ENCODE measurements at regions not wholly inside any gene's neighbourhood (a gene's known extent, or its start where the extent isn't known, plus 50 kb on each side); places are given as distances from the start of the nearest gene placed in this dataset.

DNA sequence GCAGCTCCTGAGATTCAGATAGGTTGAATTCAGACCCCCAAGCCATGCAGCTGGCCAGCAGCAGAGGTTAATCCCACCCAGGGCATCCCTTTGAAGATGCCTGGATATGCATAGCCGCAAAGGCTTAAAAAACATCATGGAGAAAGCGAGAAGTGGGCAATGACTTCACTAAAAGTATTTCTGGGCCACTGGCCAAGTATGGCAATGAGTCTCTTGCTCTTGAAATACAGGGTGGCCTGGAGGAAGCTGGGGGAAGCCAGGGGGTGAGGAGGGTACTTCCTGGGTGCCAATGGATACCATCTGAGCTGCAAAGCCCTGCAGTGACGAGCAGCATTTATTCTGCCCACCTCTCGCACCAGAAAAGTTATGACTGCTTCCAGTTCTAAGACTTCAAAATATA, 539.3 kb upstream of the TBX3 start:
- TF ChIP-seq ZNF8 (CRISPR knock-in tag; IDR thresholded peaks at IDR 0.05) = no peak
- peak; percentile 13; the same call in 1 of the 2 replicates for TF ChIP-seq ISL1 (CRISPR knock-in tag; IDR thresholded peaks at IDR 0.05)

DNA sequence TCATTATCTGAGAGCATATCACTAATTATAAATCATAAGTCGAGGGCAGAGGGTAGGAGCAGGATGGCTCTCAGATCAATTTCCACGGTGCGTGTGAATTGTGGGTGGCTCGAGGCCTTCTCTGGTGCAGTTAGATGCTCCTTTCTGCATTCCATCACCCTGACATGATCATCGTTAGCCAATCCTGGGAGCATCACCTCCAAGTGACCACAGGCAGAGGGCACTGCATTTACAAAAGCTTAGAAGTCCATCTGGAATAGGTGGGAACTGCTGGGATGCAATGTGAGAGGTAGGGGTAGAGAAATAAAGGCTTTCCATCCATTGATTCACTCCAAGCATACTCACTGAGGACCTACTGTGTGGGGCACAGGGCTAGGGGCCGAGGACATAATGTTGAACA, 538.2 kb upstream of the TBX3 start:
- TF ChIP-seq ZC3H10 (CRISPR knock-in tag; IDR thresholded peaks at IDR 0.05) = no peak
- no peak for TF ChIP-seq CSDC2 (CRISPR knock-in tag; IDR thresholded peaks at IDR 0.05)
- no peak for TF ChIP-seq BACH2 (CRISPR knock-in tag; IDR thresholded peaks at IDR 0.05; ENCODE audit: borderline replicate concordance)
- no peak for TF ChIP-seq ZNF70 (CRISPR knock-in tag; IDR thresholded peaks at IDR 0.05)
- TF ChIP-seq, protein P1, sequence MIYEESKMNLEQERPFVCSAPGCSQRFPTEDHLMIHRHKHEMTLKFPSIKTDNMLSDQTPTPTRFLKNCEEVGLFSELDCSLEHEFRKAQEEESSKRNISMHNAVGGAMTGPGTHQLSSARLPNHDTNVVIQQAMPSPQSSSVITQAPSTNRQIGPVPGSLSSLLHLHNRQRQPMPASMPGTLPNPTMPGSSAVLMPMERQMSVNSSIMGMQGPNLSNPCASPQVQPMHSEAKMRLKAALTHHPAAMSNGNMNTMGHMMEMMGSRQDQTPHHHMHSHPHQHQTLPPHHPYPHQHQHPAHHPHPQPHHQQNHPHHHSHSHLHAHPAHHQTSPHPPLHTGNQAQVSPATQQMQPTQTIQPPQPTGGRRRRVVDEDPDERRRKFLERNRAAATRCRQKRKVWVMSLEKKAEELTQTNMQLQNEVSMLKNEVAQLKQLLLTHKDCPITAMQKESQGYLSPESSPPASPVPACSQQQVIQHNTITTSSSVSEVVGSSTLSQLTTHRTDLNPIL (CRISPR knock-in tag; IDR thresholded peaks at IDR 0.05; ENCODE audit: low read depth) = no peak
- no peak for TF ChIP-seq GLIS3 (CRISPR knock-in tag; IDR thresholded peaks at IDR 0.05)
- no peak for TF ChIP-seq TOX (CRISPR knock-in tag; IDR thresholded peaks at IDR 0.05; ENCODE audit: borderline replicate concordance)
- TF ChIP-seq ZNF565 (CRISPR knock-in tag; conservative IDR thresholded peaks at IDR 0.05; ENCODE audit: low read depth) = no peak
- no peak for TF ChIP-seq ZFP30 (CRISPR knock-in tag; IDR thresholded peaks at IDR 0.05)
- TF ChIP-seq ESRRG (CRISPR knock-in tag; IDR thresholded peaks at IDR 0.05) = no peak
- TF ChIP-seq, protein P2, sequence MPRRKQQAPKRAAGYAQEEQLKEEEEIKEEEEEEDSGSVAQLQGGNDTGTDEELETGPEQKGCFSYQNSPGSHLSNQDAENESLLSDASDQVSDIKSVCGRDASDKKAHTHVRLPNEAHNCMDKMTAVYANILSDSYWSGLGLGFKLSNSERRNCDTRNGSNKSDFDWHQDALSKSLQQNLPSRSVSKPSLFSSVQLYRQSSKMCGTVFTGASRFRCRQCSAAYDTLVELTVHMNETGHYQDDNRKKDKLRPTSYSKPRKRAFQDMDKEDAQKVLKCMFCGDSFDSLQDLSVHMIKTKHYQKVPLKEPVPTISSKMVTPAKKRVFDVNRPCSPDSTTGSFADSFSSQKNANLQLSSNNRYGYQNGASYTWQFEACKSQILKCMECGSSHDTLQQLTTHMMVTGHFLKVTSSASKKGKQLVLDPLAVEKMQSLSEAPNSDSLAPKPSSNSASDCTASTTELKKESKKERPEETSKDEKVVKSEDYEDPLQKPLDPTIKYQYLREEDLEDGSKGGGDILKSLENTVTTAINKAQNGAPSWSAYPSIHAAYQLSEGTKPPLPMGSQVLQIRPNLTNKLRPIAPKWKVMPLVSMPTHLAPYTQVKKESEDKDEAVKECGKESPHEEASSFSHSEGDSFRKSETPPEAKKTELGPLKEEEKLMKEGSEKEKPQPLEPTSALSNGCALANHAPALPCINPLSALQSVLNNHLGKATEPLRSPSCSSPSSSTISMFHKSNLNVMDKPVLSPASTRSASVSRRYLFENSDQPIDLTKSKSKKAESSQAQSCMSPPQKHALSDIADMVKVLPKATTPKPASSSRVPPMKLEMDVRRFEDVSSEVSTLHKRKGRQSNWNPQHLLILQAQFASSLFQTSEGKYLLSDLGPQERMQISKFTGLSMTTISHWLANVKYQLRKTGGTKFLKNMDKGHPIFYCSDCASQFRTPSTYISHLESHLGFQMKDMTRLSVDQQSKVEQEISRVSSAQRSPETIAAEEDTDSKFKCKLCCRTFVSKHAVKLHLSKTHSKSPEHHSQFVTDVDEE (CRISPR knock-in tag; IDR thresholded peaks at IDR 0.05) = no peak
- TF ChIP-seq ZFP3 (CRISPR knock-in tag; IDR thresholded peaks at IDR 0.05) = no peak
- ATAC-seq = no peak

More for the DNA sequence above, 539.3 kb upstream of the TBX3 start:
- peak; percentile 75 for ATAC-seq

DNA sequence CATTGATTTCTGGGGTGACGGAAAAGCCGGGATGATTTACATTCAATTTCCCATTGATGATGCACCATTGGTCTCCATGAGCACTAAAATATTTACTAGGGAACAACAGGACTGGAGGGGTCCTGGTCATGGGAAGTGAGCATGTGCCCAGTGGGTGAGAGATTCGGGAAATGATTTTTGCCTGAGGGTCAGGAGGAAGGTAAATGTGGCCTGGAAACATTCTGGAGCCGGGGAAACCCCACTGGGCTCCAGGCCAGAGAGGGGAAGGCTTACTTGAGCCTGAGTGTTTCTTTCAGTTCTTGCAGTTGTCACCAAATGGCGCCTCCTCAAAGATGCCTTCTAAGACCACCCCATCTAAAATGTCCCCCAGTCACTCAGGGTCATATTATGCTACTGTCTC, 532.3 kb upstream of the TBX3 start:
- ATAC-seq = no peak
- TF ChIP-seq ISL1 (CRISPR knock-in tag; IDR thresholded peaks at IDR 0.05) (no peak), ZNF565 (CRISPR knock-in tag; conservative IDR thresholded peaks at IDR 0.05; ENCODE audit: low read depth) (no peak), PPARA (CRISPR knock-in tag; IDR thresholded peaks at IDR 0.05; ENCODE audit: borderline replicate concordance) (no peak), ZFP3 (CRISPR knock-in tag; IDR thresholded peaks at IDR 0.05) (no peak), TCF4 (CRISPR knock-in tag; IDR thresholded peaks at IDR 0.05; ENCODE audit: borderline replicate concordance) (no peak), ZNF8 (CRISPR knock-in tag; IDR thresholded peaks at IDR 0.05) (no peak), ZC3H10 (CRISPR knock-in tag; IDR thresholded peaks at IDR 0.05) (no peak)
- TF ChIP-seq, protein P3, sequence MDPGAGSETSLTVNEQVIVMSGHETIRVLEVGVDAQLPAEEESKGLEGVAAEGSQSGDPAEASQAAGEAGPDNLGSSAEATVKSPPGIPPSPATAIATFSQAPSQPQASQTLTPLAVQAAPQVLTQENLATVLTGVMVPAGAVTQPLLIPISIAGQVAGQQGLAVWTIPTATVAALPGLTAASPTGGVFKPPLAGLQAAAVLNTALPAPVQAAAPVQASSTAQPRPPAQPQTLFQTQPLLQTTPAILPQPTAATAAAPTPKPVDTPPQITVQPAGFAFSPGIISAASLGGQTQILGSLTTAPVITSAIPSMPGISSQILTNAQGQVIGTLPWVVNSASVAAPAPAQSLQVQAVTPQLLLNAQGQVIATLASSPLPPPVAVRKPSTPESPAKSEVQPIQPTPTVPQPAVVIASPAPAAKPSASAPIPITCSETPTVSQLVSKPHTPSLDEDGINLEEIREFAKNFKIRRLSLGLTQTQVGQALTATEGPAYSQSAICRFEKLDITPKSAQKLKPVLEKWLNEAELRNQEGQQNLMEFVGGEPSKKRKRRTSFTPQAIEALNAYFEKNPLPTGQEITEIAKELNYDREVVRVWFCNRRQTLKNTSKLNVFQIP (CRISPR knock-in tag; IDR thresholded peaks at IDR 0.05; ENCODE audit: borderline replicate concordance, low read depth) = no peak
- TF ChIP-seq, protein P2 (CRISPR knock-in tag; IDR thresholded peaks at IDR 0.05) = no peak

DNA sequence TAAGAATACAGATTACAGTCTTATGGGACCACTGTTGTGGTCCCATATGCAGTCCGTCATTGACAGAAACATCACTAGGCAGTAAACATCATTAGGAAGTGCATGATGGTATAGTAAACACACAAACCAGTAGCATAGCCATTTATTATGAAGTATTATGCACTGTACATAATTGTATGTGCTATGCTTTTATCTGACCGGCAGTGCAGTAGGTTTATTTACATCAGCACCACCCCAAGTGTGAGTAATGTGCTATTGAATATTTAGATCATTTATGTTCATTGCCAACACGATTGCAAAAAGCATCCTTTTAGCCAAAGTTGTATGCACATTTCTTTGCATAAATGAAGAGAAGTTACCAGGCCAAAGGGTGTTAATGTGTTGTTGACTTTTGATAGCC, 531.6 kb upstream of the TBX3 start:
- TF ChIP-seq ZFP30 (CRISPR knock-in tag; IDR thresholded peaks at IDR 0.05) (no peak), ESRRG (CRISPR knock-in tag; IDR thresholded peaks at IDR 0.05) (no peak), ZFP3 (CRISPR knock-in tag; IDR thresholded peaks at IDR 0.05) (no peak), TCF4 (CRISPR knock-in tag; IDR thresholded peaks at IDR 0.05; ENCODE audit: borderline replicate concordance) (no peak)
- TF ChIP-seq, protein P4, sequence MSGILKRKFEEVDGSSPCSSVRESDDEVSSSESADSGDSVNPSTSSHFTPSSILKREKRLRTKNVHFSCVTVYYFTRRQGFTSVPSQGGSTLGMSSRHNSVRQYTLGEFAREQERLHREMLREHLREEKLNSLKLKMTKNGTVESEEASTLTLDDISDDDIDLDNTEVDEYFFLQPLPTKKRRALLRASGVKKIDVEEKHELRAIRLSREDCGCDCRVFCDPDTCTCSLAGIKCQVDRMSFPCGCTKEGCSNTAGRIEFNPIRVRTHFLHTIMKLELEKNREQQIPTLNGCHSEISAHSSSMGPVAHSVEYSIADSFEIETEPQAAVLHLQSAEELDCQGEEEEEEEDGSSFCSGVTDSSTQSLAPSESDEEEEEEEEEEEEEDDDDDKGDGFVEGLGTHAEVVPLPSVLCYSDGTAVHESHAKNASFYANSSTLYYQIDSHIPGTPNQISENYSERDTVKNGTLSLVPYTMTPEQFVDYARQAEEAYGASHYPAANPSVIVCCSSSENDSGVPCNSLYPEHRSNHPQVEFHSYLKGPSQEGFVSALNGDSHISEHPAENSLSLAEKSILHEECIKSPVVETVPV (CRISPR knock-in tag; IDR thresholded peaks at IDR 0.05) = no peak
- no peak for ATAC-seq
